Right lobe of liver (tissue), 6 donors: ENCODE measurements at regions not wholly inside any gene's neighbourhood (a gene's known extent, or its start where the extent isn't known, plus 50 kb on each side); places are given as distances from the start of the nearest gene placed in this dataset.

Source experiments
- ATAC-seq, 4 donors: fragments of 200-7000 bp; cut with Tn5 transposase; one replicate each; pipeline ENCODE4 v1.9.1; 2020; ENCODE audit warnings: mild to moderate bottlenecking in 4 of 4, moderate library complexity in 4 of 4
- DNase-seq, 3 donors: peaks; one replicate each; pipeline ENCODE4 v3.0.0-alpha.2; 2020
- H3K27ac ChIP-seq, 3 donors: fragments of 200-600 bp; one replicate each; pipeline ENCODE4 v1.8.0; 2022
- H3K27me3 ChIP-seq, 2 donors: fragments of 200-600 bp; one replicate each; pipeline ENCODE4 v1.8.0; 2022
- H3K36me3 ChIP-seq, 4 donors: fragments of 200-600 bp; sonication (generic) in 1 of 4; one replicate each; pipeline versions ENCODE4 v1.5.1 to v1.8.0; 2017 to 2022; ENCODE audit warnings: control low read depth in 1 of 4
- H3K4me1 ChIP-seq, 4 donors: fragments of 200-600 bp; sonication (generic) in 1 of 4; one replicate each; pipeline versions ENCODE4 v1.5.1 to v1.8.0; 2017 to 2022; ENCODE audit warnings: control low read depth in 1 of 4
- H3K4me3 ChIP-seq, 3 donors: fragments of 200-600 bp; one replicate each; pipeline ENCODE4 v1.8.0; 2022
- H3K9me3 ChIP-seq, 4 donors: fragments of 200-600 bp; sonication (generic) in 1 of 4; one replicate each; pipeline versions ENCODE4 v1.5.1 to v1.8.0; 2017 to 2022; ENCODE audit warnings: control low read depth in 1 of 4
- POLR2A ChIP-seq: fragments of 450-650 bp; IDR thresholded peaks from one replicate; pipeline ENCODE4 v1.6.1; 2017; ENCODE audit warnings: antibody characterized with exemption, mild to moderate bottlenecking
- WGBS: methylation state at CpG from one replicate; pipeline ENCODE4 v1.1.6; 2018; ENCODE audit warnings: low coverage, low lambda C conversion rate; ENCODE audit not compliant: insufficient coverage; ENCODE audit errors: missing lambda C conversion rate; 5-methylcytosine and 5-hydroxymethylcytosine counted together
- intact Hi-C, 2 donors: fragments of 100-400 bp; cut with DNase I; formaldehyde crosslinking; loops; one replicate each; pipeline versions ENCODE4 v1.11.2 to v1.14.1; 2022
- small RNA-seq, 2 experiments: library from RNA; depleted of rRNA; stranded (forward); fragments of <200 nt; gene quantifications; one replicate each; pipeline ENCODE3, GENCODE V24; 2016
- TF ChIP-seq, protein P1 (sequence below), 4 donors: fragments of 200-600 bp in 3 of 4; fragments of 450-650 bp in 1 of 4; IDR thresholded peaks; one replicate each; pipeline versions ENCODE4 v1.5.1 to v1.8.0; 2016 to 2022; ENCODE audit warnings: antibody characterized with exemption in 4 of 4, mild to moderate bottlenecking in 2 of 4
- donor health status: DM: no; HTN: yes; CAD: no.
- donor health status: DM: no; HTN: no; CAD: no.
- donor health status: DM: no; HTN: no; CAD: no.
- donor health status: DM: no; HTN: yes; CAD: no.
- donor health status: DM: no; HTN: yes; CAD: no.

DNA sequence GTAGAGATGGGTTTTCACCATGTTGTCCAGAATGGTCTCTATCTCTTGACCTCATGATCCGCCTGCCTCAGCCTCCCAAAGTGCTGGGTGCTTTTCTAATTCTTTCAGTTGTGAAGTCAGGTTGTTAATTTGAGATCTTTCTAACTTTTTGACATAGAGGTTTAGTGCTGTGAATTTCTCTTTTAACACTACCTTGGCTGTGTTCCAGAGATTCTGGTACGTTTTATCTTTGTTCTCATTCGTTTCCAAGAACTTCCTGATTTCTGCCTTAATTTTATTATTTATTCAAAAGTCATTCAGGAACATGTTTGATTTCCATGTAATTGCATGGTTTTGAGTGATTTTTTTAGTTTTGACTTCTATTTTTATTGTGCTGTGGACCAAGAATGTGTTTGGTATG lies 63.5 kb upstream of the CCDC54 start:
- ATAC-seq (no peak), DNase-seq (no peak)
- no peak overlapping the region for H3K4me3 ChIP-seq
- no peaks in the 10 kb centered on the region for H3K27me3 ChIP-seq
- no peaks in the 10 kb centered on the region for H3K36me3 ChIP-seq
- no peak overlapping the region for H3K27ac ChIP-seq
- no peaks in the 10 kb centered on the region for H3K9me3 ChIP-seq
- WGBS, result 40% methylated on average over 3 of the region's 3 CpGs
- intact Hi-C loops, result no loop called here
- no peaks in the 10 kb centered on the region for H3K4me1 ChIP-seq
- TF ChIP-seq POLR2A, result no peak
- TF ChIP-seq, protein P1, sequence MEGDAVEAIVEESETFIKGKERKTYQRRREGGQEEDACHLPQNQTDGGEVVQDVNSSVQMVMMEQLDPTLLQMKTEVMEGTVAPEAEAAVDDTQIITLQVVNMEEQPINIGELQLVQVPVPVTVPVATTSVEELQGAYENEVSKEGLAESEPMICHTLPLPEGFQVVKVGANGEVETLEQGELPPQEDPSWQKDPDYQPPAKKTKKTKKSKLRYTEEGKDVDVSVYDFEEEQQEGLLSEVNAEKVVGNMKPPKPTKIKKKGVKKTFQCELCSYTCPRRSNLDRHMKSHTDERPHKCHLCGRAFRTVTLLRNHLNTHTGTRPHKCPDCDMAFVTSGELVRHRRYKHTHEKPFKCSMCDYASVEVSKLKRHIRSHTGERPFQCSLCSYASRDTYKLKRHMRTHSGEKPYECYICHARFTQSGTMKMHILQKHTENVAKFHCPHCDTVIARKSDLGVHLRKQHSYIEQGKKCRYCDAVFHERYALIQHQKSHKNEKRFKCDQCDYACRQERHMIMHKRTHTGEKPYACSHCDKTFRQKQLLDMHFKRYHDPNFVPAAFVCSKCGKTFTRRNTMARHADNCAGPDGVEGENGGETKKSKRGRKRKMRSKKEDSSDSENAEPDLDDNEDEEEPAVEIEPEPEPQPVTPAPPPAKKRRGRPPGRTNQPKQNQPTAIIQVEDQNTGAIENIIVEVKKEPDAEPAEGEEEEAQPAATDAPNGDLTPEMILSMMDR (IDR thresholded peaks at IDR 0.05), result no peak

DNA sequence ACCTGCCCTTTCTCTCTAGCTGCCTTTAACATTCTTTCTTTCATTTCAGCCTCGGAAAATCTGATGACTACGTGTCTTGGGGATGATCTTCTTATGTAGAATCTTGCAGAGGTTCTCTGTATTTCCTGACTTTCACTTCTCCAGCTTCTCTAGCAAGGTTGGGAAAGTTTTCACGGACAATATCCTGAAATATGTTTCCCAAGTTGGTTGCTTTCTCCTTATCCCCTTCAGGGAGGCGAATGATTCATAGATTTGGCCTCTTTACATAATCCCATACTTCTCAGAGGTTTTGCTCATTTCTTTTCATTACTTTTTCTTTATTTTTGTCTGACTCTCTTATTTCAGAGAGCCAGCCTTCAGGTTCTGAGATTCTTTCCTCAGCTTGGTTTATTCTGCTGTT lies 62.1 kb upstream of the CCDC54 start:
- DNase-seq, result no peak
- H3K27me3 ChIP-seq, result no peaks in the 10 kb centered on the region
- no peak for ATAC-seq
- H3K27ac ChIP-seq, result no peak overlapping the region
- no peaks in the 10 kb centered on the region for H3K4me1 ChIP-seq
- H3K36me3 ChIP-seq, result no peaks in the 10 kb centered on the region
- intact Hi-C loops, result no loop called here
- WGBS, result 64% methylated on average over 4 of the region's 4 CpGs
- TF ChIP-seq, protein P1 (IDR thresholded peaks at IDR 0.05), result no peak
- TF ChIP-seq POLR2A, result no peak
- H3K9me3 ChIP-seq, result no peaks in the 10 kb centered on the region
- no peak overlapping the region for H3K4me3 ChIP-seq

- intact Hi-C loops, result no loop called here
- Histone ChIP-seq H3K27me3 (no peaks in the 10 kb centered on the region), H3K27ac (no peak overlapping the region), H3K4me3 (no peak overlapping the region), H3K9me3 (no peaks in the 10 kb centered on the region), H3K4me1 (no peaks in the 10 kb centered on the region), H3K36me3 (no peaks in the 10 kb centered on the region)
- ATAC-seq, result no peak
- WGBS, result 78% methylated on average over 2 of the region's 2 CpGs
- no peak for TF ChIP-seq POLR2A
- TF ChIP-seq, protein P1 (IDR thresholded peaks at IDR 0.05), result no peak
- DNase-seq, result no peak
Measured at GRCh38 chr3:107323723-107324122, 53.5 kb upstream of the CCDC54 start.

GRCh38 chr3:107325446-107325845 lies 51.8 kb upstream of the CCDC54 start:
- intact Hi-C loops, result no loop called here
- Histone ChIP-seq H3K4me1 (no peaks in the 10 kb centered on the region), H3K27ac (no peak overlapping the region), H3K36me3 (no peaks in the 10 kb centered on the region), H3K27me3 (no peaks in the 10 kb centered on the region), H3K9me3 (no peaks in the 10 kb centered on the region), H3K4me3 (no peak overlapping the region)
- DNase-seq (no peak), ATAC-seq (no peak)
- no peak for TF ChIP-seq POLR2A
- TF ChIP-seq, protein P1 (IDR thresholded peaks at IDR 0.05), result no peak
- whole genome bisulfite sequencing, result 36% methylated on average over 6 of the region's 7 CpGs

Small RNA genes in the stretch of these regions (small RNA-seq; reads per million reads assigned to genes)
- gene MTCO1P35 (0 reads per million in 2 experiments), gene MTND6P6 (0 reads per million in 2 experiments), gene RF00019 (0 reads per million in 2 experiments), gene RNU6-1308P (0 reads per million in 2 experiments)
